Activated T-cell treated with anti-CD3 and anti-CD28 coated beads, Interleukin-2, amount 50 U/mL, for 48 hours (primary cell): ENCODE measurements at regions not wholly inside any gene's neighbourhood (a gene's known extent, or its start where the extent isn't known, plus 50 kb on each side); places are given as distances from the start of the nearest gene placed in this dataset.
"Not testable (repeated sequence)": the region's sequence is repeated elsewhere in the genome, so short reads cannot be mapped to it uniquely, and the experiment has no call there.

ENCODE experiments used
- DNase-seq, 2 experiments: peaks; one replicate each; pipeline ENCODE4 v3.0.0-alpha.2; 2020

DNA sequence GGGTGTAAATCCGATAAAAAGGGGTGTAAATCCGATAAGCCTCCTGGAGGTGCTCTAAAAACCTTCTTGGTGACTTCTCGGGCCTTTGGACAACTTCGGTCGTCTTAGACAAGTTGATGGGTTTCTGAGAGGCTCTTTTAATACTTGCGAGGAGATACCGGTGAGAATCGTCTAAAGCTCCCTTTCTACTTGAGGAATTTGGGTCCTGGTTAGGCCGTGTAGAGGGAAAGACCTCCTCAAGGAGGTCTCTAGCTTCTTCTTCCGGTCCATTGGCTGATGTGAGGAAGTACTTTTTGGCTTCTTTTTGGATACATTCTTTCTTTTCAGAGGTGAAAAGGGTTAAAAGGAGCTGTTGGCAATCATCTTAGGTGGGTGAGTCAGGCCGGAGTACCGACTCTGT lies 128.5 kb downstream of the ART5 start:
- DNase-seq = not testable (repeated sequence)

DNA sequence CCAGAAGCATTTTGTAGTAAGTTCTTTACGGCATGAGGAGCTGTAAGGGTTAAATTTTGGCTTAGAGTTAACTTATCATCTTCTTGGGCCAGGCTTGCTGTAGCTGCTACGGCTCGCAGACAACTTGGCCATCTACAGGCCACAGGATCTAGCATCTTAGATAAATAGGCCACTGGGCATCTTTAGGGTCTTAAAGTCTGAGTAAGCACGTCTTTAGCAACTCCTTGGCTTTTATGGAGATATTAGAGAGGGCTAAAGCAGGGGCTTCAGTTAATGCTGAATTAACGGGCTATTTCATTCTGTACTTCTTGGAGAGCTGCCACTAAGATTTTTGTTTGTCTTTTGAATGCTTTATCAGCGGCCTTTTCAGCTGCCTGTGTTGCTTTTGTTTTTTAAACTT lies 129.0 kb downstream of the ART5 start:
- DNase-seq = not testable (repeated sequence)

DNA sequence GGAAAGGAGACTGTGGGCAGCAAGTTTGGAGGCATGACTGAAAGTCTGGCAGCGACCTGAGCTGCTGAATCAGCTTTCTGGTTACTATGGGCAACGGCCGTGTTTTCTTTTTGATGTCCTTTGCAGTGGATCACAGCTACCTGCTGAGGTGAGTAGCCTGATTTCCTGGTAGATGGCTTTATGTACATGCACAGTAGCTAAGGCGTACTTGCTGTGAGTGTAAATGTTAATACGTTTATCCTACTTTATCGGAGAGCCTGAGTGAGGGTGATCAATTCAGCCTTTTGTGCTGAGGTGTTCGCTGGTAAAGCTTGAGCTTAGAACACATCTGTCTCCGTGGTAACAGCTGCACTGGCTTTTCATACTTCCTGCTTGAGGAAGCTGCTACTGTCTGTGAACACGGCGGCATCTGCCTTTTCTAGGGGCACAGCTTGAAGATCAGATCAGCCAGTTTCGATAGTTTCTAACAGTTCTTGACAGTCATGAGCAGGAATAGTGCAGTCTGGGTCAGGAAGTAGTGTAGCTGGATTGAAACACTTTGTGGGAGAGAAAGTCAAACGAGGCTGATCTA lies 129.6 kb downstream of the ART5 start:
- peak; percentile 51 to 55 for DNase-seq

DNA sequence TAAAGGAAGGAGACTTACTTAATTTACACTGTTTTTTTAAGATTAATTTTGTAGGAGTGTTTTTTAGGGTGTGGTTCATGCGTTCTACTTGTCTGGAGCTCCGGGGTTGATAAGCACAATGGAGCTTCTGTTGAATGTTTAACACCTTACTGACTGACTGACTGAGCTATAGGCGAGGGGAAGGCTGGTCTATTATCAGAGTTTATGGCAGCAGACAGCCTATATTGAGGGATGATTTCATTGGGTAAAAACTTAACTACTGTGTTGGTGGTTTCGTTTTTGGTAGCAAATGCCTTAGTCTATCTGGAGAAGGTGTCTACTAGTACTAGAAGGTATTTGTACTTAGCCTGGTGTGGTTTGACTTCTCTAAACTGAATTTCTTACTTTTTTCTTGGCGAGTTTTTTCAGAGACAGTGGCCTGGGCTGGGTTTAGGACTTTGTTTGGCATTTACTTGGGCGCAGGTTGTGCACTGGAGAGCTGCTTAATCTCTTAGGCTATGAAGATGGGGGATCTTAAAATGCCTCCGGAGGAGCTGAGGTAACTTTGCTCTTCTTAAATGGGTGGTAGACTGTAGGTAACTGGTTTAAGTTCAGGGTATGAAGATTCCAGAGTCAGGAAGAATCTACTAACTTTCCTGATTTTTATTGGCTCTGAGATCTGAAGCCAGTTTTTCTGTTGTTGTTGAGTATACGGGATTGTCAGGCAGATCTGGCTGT lies 130.2 kb downstream of the ART5 start:
- not testable (repeated sequence) for DNase-seq

DNA sequence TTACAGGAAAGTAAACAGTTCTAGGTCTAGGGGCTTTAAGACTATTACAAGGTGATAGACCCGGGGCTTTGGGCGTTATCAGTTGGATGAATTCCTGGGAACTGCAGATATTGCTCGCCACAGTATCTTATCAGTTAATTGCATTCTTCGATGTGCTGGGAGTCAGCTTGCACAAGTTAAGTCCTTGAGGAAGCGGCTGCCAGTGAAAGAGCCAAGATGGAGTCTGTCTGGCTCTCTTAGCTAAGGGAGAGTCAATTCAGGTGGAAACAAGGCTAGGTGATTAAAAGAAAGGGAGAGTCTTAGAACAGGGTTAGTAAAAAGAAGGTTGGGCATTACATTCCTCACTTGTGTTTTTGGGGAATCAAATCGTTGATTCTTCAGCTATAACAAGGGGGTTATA lies 130.6 kb upstream of the ZNF195 start:
- DNase-seq = not testable (repeated sequence)

DNA sequence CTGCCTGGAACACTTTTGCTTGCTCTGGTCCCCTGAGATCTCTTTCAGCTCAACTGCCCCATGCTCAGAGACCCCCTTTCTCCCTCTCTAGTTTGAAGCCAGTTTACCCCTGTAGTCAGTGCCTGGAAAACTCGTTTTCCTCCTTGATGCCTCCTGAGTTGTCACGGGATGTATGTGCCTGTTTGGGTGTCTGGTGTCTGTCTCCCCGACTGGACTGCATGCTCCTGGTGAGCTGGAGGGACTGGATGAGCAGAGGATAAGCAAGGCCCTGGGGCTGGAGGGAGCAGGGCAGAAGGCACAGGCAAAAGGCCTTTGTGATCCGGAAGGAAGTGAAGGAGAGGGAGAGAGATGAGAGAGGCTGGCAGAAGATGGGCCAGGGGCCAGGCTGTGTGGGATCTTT lies 120.3 kb upstream of the ZNF195 start:
- DNase-seq = not testable (repeated sequence)

DNA sequence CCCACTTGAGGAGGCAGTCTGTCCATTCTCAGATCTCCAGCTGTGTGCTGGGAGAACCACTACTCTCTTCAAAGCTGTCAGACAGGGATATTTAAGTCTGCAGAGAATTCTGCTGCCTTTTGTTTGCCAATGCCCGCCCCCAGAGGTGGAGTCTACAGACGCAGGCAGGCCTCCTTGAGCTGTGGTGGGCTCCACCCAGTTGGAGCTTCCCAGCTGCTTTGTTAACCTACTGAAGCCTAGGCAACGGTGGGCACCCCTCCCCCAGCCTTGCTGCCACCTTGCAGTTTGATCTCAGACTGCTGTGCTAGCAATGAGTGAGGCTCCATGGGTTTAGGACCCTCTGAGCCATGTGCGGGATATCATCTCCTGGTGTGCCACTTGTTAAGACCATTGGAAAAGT lies 119.4 kb upstream of the ZNF195 start:
- DNase-seq = not testable (repeated sequence)

DNA sequence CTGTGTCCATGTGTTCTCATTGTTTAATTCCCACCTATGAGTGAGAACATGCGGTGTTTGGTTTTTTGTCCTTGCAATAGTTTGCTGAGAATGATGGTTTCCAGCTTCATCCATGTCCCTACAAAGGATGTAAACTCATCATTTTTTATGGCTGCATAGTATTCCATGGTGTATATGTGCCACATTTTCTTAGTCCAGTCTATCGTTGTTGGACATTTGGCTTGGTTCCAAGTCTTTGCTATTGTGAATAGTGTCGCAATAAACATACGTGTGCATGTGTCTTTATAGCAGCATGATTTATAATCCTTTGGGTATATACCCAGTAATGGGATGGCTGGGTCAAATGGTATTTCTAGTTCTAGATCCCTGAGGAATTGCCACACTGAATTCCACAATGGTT lies 114.2 kb upstream of the ZNF195 start:
- not testable (repeated sequence) for DNase-seq

DNA sequence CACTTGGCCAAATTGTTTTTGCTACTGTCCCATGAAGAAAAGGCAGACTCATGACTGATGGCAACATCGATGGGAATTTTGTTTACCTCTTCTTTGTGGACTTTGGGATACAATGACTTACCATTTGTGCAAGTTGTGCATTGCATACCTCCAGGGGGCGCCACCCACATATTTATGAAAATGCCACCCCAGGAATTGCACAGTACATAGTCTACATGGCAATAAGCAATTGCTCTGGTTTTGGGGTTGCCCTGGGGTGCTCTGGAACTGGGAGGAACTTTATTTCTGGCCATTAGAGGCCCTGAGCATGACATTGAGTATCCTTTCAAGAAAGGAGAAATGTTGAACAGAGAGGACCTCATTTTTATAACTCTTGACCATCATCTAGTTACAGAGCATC lies 109.1 kb upstream of the ZNF195 start:
- not testable (repeated sequence) for DNase-seq

DNA sequence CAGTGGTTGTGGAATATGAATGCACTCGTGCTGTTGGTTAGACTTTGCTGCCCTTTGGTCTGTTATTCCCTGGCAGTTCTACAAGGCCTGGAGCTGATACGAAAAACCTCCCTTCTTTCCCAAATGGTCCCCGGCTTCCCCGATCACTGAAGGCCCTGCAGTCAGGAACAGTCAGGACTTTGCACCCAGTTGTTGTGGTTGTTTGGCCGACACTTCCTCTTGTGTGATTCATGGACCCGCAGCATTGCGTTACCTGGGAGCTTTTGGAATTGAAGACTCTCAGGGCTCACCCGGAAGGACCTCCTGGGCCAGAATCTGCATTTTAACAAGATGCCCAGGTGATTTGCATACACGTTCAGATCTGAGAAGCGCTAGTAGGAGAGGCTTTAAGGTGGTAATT lies 106.8 kb upstream of the ZNF195 start:
- DNase-seq = not testable (repeated sequence)

DNA sequence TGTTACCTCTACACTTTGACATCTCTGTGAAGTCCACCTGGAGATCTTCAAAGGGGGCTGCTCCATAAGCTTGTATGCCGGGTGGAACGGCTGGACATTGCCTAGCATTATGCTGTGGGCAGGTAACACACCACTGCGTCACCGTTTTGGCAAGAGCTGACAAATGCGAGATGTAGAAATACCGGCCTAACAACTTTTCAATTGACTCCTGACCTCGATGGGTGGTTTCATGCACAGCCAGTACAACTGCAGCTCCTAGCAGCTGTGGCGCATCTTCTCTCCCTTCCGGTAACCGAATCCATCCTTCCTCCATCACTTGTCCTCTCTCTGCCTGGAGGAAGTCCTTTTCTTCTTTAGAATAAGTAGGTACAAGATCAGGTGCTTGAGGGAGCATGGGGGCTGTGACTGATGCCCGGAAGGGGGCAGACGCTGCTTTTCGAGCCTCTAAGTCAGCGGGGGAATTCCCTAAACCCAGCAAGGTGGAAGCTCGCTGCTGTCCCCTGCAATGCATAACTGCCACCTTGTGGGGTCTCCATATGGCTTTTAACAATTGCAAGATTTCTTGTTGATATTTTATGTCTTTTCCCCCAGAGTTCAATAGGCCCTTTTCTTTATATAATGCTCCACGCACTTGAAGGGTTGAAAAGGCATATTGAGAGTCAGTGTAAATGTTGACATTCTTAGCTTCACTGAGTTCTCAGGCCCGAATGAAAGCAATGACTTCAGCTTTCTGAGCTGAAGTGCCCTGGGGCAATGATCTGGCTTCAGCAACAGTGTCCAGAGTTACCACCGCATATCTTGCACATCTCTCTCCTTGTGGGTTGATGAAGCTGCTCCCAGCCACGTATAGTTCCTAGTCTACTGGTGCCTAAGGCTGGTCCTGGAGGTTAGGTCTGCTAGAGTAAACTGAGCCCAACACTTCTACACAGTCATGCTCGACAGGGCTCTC lies 98.3 kb upstream of the ZNF195 start:
- DNase-seq = not testable (repeated sequence)

DNA sequence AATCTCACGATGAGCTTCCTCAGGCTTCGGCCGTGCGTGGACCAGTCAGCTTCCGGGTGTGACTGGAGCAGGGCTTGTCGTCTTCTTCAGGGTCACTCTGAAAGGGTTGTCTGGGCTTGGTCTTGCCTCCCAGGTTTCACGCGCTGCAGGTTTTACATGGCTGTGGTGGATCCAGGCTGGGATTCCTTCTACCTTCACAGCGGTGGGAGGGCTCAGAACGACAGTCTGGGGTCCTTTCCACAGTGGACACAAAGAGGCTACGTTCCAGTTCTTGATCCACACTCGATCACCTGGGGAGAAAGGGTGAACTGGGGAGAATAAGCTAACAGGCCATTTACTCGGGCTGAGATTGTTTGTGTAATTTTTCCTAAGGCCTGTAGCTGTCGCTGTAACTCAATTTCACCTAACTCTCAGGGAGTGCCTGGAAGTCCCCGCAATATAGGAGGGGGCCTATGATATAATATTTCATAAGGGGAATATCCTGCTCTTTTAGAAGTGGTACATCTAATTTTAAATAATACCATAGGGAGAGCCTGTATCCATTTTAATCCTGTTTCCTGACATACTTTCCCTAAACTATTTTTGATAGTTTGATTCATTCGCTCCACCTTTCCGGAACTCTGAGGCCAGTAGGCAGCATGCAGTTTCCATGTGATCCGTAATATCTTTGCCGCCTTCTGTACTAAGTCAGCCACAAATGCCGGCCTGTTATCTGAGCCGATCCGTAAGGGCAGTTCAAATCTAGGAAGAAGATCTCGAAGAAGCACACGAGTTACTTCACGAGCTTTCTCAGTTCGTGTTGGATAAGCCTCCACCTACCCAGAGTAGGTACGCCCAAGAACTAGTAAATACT lies 97.4 kb upstream of the ZNF195 start:
- not testable (repeated sequence) for DNase-seq

DNA sequence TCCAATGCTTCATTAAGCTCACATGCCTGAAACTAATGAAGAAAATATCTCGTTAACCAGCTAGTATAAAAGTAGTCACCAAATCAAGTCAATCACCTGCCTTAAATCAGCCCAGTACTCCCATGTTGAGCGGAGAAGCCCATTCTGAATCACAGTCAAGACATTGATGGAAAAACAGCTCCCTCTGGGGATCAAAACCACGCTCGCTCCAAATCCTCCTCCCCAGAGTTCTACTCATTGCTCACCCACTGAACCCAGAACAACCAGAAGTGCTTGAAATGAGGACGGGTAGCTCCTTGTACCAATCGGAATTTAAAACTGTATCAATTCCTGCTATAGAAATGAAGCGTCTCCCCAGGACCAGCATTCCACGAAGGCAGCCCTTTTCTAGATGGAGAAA lies 90.0 kb upstream of the ZNF195 start:
- DNase-seq = not testable (repeated sequence)

DNA sequence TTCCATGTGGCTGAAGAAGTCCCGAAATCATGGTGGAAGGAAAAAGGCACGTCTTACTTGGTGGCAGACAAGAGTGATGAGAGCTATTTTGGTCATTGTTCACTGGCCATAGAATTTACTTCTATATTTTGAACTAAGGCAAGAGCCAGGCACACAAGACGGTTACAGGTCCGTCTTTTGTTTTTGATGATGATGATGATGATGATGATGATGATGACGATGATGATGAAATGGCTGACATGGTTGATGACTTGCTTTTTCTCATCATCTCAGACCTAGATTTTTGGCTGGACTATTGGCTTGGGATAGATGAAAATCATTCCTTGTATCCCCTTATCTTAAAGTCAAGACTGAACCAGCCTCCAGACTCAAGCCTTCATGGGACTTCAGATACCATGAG lies 88.7 kb upstream of the ZNF195 start:
- DNase-seq = not testable (repeated sequence)

DNA sequence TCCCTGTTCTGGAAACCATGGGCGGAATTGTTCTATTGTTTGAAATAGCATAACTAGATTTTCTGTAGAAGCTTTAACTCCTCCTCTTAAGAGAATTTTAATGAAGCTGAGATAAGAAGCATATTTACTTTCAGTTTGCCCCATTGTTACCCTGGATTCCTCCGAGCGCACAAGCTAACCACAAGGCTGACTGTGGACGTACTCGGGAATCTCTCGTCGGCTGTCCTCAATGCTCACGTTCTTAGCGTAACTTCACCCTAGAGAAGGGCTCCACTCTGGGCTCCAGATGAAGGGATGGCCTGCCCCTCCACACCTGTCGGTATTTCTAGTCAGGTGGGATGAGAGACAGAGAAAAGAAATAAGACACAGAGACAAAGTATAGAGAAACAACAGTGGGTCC lies 76.7 kb upstream of the ZNF195 start:
- DNase-seq = not testable (repeated sequence)

DNA sequence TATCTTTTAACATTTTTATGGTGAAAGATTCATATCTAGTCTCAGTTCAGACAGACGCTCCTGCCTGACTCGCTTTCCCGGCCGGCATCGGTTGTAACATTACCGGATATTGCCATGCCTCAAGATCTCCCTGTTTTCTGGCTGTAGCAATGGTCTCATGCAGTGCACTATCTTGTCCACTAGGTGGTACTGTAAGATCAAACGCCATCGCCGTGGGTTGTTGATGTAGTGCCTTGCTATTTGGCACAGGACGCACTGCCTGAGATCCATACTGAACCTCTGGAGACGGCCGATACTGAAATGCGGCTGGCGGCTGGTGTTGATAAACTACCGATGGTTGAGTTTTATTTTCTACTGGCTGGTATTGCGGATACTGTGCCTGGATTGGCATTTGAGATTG lies 75.9 kb upstream of the ZNF195 start:
- DNase-seq = peak; percentile 64 to 66

DNA sequence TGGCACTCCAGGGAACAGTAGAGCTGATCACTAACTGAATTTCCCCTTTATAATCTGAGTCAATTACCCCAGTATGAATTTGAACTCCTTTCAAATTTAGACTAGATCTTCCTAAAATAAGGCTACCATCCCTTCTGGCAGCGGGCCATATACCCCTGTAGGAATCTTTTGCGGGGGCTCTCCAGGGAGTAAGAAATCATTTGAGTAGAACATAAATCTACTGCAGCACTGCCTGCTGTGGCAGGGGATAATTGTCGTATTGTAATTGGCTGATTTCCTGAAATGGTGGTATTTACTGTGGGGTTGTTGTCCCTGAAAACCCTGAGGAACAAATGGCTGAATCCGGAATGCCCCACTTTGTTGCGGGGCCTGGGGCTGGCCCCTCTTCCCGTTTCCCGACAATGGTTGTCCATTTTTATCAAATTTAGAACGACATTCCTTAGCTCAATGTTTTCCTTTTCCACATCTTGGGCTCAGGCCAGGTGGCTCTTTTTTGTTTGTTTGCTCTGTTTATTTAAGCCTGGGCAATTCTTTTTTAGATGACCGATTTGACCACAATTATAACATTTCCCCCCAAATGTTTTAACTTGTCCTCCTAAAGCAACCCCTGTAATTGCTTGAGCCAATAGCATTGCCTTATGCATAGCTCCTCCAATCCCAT lies 74.8 kb upstream of the ZNF195 start:
- not testable (repeated sequence) for DNase-seq

DNA sequence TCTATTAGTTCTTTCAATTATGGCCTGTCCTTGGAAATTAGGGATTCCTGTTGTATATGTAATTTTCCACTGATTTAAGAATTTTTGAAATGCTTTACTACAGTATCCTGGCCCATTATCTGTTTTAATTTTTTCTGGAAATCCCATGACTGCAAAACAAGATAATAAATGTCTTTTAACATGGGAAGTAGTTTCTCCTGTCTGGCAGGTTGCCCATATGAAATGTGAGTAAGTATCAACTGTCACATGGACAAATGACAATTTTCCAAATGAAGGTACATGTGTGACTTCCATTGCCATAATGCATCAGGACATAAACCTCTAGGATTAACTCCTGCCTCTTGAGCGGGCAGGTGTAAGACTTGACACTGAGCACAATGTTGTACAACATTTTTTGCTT lies 71.9 kb upstream of the ZNF195 start:
- DNase-seq = not testable (repeated sequence)

DNA sequence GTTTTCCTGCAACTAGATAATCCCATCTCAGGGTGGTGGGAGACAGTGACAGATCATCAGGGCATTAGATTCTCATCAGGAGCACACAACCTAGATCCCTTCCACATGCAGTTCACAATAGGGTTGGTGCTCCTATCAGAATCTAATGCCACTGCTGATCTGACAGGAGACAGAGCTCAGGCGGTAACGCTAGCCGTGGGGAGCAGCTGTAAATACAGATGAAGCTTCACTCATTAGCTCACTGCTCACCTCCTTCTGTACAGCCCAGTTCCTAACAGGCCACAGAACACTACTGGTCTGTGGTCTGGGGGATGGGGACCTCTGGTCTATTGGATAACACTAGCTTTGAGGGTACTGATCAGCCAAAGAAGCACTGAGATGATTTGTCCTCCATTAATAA lies 66.6 kb upstream of the ZNF195 start:
- DNase-seq = not testable (repeated sequence)

DNA sequence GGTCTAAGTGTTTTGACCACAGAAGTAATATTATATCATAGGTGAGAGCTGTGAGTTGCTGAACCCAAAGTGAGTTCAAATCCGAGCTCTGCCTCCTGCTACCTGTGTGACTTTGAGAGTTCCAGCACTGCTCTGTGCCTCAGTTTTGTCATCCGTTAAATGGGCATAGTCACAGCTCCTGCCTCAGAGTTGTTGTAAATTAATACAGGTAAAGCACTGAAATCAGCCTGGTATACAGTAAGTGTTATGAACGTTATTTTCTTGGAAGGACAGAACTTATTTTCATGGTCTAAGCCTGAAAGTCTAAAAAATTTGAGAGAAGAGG lies 65.4 kb upstream of the ZNF195 start:
- not testable (repeated sequence) for DNase-seq

DNA sequence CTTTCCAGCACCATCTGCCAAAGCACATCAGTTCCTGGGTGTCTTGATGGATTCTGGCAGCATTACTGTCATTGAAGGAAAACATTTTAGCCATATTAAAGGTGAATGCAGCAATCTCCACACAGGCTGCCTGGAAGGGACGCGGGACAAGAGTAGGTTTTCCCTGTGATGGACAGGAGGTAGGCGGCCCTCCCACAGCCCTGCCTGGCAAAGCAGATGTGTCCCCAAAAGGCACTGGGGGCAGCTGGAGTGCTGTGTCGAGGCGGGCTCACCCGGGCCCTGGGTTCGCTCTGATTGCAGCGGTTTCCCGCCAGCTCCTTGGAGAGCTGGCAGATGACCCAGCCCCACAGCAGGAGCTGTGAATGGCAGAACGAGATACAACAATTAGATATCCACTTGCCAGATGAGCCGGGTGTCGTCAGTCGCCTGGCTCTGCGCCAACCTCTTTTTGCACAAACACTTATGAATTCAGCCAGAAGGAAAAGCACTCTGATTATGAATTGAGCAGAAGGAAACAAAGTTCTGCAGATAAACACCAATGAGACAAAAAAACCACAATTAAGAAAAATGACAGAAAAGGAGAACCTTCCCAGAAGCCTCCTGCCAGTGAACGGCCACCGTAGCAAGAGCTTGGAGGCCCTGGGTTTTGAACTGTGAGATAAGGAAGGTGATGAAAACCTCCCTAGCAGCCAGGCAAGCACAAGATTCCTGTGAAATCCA lies 64.9 kb upstream of the ZNF195 start:
- not testable (repeated sequence) for DNase-seq
